IMR-90 (cell line): ENCODE measurements at regions not wholly inside any gene's neighbourhood (a gene's known extent, or its start where the extent isn't known, plus 50 kb on each side); places are given as distances from the start of the nearest gene placed in this dataset.

Experiments used
- ATAC-seq: fragments of 200-7000 bp; cut with Tn5 transposase; 2 replicates; pipeline ENCODE4 v1.9.1; 2020; ENCODE audit warnings: low read depth, mild to moderate bottlenecking, moderate library complexity
- BruUV-seq: library from RNA; stranded (reverse); fragments of 400-500 nt; replicated peaks from 2 replicates; lab custom pipeline; 2021; lab: Mats Ljungman, UMichigan
- CTCF ChIA-PET: fragments of 300-600 bp; formaldehyde crosslinking; extraction: SDS; loops from one replicate; lab custom pipeline; 2021; ENCODE audit warnings: antibody characterized with exemption; lab: Yijun Ruan, JAX
- POLR2A ChIA-PET: fragments of 300-600 bp; sonication (Branson Sonifier 250); formaldehyde crosslinking; loops from one replicate; lab custom pipeline; 2022; ENCODE audit warnings: antibody characterized with exemption; ENCODE audit not compliant: unreplicated experiment; lab: Charles Lee
- DNase-seq: peaks from one replicate; pipeline ENCODE4 v3.0.0; 2013
- H2AFZ ChIP-seq: replicated peaks from 2 replicates; pipeline ENCODE3; 2013; ENCODE audit warnings: low read length, mild to moderate bottlenecking; ENCODE audit not compliant: poor library complexity
- H2AK5ac ChIP-seq: 2 replicates; pipeline ENCODE4 v1.6.1; 2013; ENCODE audit warnings: low read depth, low read length, inconsistent platforms
- H2AK9ac ChIP-seq: replicated peaks from 2 replicates; pipeline ENCODE3; 2013; ENCODE audit warnings: mild to moderate bottlenecking, low read depth, low read length, moderate library complexity; ENCODE audit not compliant: poor library complexity
- H2BK120ac ChIP-seq: 2 replicates; pipeline ENCODE4 v1.6.1; 2013; ENCODE audit warnings: low read depth, low read length, inconsistent platforms
- H2BK15ac ChIP-seq: 3 replicates; pipeline ENCODE4 v1.6.1; 2013; ENCODE audit warnings: low read depth, low read length, inconsistent platforms
- H2BK20ac ChIP-seq: 2 replicates; pipeline ENCODE4 v1.6.1; 2013; ENCODE audit warnings: low read depth, mild to moderate bottlenecking, inconsistent platforms, low read length, moderate library complexity
- H2BK5ac ChIP-seq: 2 replicates; pipeline ENCODE4 v1.6.1; 2013; ENCODE audit warnings: mild to moderate bottlenecking, low read depth, low read length, inconsistent platforms; ENCODE audit not compliant: poor library complexity, severe bottlenecking
- H3K14ac ChIP-seq: replicated peaks from 2 replicates; pipeline ENCODE4 v1.6.1; 2013; ENCODE audit warnings: low read depth, low read length, inconsistent platforms
- H3K18ac ChIP-seq: 2 replicates; pipeline ENCODE4 v1.6.1; 2013; ENCODE audit warnings: low read depth, low read length, control low read depth
- H3K23ac ChIP-seq: 2 replicates; pipeline ENCODE4 v1.6.1; 2013; ENCODE audit warnings: low read depth, low read length, inconsistent platforms
- H3K27ac ChIP-seq: 2 replicates; pipeline ENCODE4 v1.5.1; 2013; ENCODE audit warnings: mild to moderate bottlenecking, control low read depth, low read length; ENCODE audit not compliant: insufficient read depth
- H3K27me3 ChIP-seq: 2 replicates; pipeline ENCODE4 v1.6.1; 2013; ENCODE audit warnings: low read length; ENCODE audit not compliant: control insufficient read depth, insufficient read depth
- H3K36me3 ChIP-seq: 2 replicates; pipeline ENCODE4 v1.6.1; 2013; ENCODE audit warnings: low read length, mixed read lengths; ENCODE audit not compliant: control insufficient read depth, insufficient read depth
- H3K4ac ChIP-seq: 2 replicates; pipeline ENCODE4 v1.6.1; 2013; ENCODE audit warnings: low read depth, low read length, inconsistent platforms
- H3K4me1 ChIP-seq: 2 replicates; pipeline ENCODE4 v1.6.1; 2013; ENCODE audit warnings: low read length, mixed read lengths; ENCODE audit not compliant: control insufficient read depth, insufficient read depth
- H3K4me2 ChIP-seq: 2 replicates; pipeline ENCODE4 v1.6.1; 2013; ENCODE audit warnings: low read depth, mild to moderate bottlenecking, control low read depth, low read length, moderate library complexity
- H3K4me3 ChIP-seq: 2 replicates; pipeline ENCODE4 v1.5.1; 2013; ENCODE audit warnings: low read depth, mild to moderate bottlenecking, control low read depth, low read length, moderate library complexity; ENCODE audit not compliant: insufficient read depth
- H3K56ac ChIP-seq: 2 replicates; pipeline ENCODE4 v1.6.1; 2013; ENCODE audit warnings: low read length, inconsistent platforms; ENCODE audit not compliant: insufficient read depth; ENCODE audit errors: extremely low read depth
- H3K79me1 ChIP-seq, 2 experiments: 2 replicates each; pipeline ENCODE4 v1.6.1; 2013; ENCODE audit warnings: low read length in 2 of 2, inconsistent platforms in 1 of 2, low read depth in 1 of 2
- H3K9ac ChIP-seq: 2 replicates; pipeline ENCODE4 v1.6.1; 2013; ENCODE audit warnings: low read depth, low read length, control low read depth
- H3K9me1 ChIP-seq: 2 replicates; pipeline ENCODE4 v1.6.1; 2013; ENCODE audit warnings: low read length, inconsistent platforms; ENCODE audit not compliant: insufficient read depth
- H3K9me3 ChIP-seq: 2 replicates; pipeline ENCODE4 v1.6.1; 2013; ENCODE audit warnings: low read length; ENCODE audit not compliant: control insufficient read depth, insufficient read depth
- H4K20me1 ChIP-seq: 2 replicates; pipeline ENCODE4 v1.6.1; 2013; ENCODE audit warnings: low read length, inconsistent platforms; ENCODE audit not compliant: insufficient read depth
- H4K5ac ChIP-seq: 2 replicates; pipeline ENCODE4 v1.6.1; 2013; ENCODE audit warnings: mild to moderate bottlenecking, low read depth, low read length, control low read depth
- H4K8ac ChIP-seq, 2 experiments: 2 replicates each; pipeline ENCODE4 v1.6.1; 2013; ENCODE audit warnings: low read depth in 2 of 2, low read length in 2 of 2, control low read depth in 1 of 2, inconsistent platforms in 1 of 2
- H4K91ac ChIP-seq: 2 replicates; pipeline ENCODE4 v1.6.1; 2013; ENCODE audit warnings: low read depth, low read length, inconsistent platforms; ENCODE audit not compliant: insufficient read depth
- CEBPB ChIP-seq: IDR thresholded peaks from 2 replicates; pipeline ENCODE4 v1.6.1; 2012; ENCODE audit warnings: low read depth, low read length, improper control_type of control experiment
- CHD1 ChIP-seq: IDR thresholded peaks from 2 replicates; pipeline ENCODE4 v1.6.1; 2012; ENCODE audit warnings: low read depth, low read length, improper control_type of control experiment
- FOS ChIP-seq: fragments of 150-350 bp; IDR thresholded peaks from 2 replicates; pipeline ENCODE4 v1.6.1; 2016; ENCODE audit warnings: low read depth, low read length
- MAZ ChIP-seq: IDR thresholded peaks from 2 replicates; pipeline ENCODE4 v1.6.1; 2012; ENCODE audit warnings: low read depth, mild to moderate bottlenecking, low read length, improper control_type of control experiment, moderate library complexity, borderline replicate concordance
- NFE2L2 ChIP-seq: fragments of 150-350 bp; IDR thresholded peaks from 2 replicates; pipeline ENCODE4 v1.6.1; 2016; ENCODE audit warnings: low read depth, mild to moderate bottlenecking, low read length
- RAD21 ChIP-seq: IDR thresholded peaks from 2 replicates; pipeline ENCODE4 v1.6.1; 2012; ENCODE audit warnings: low read length, improper control_type of control experiment
- RCOR1 ChIP-seq: IDR thresholded peaks from 2 replicates; pipeline ENCODE4 v1.6.1; 2012; ENCODE audit warnings: mild to moderate bottlenecking, low read length, improper control_type of control experiment; ENCODE audit not compliant: insufficient replicate concordance
- SMC3 ChIP-seq: fragments of 150-350 bp; IDR thresholded peaks from 2 replicates; pipeline ENCODE4 v1.6.1; 2016; ENCODE audit warnings: low read depth, mild to moderate bottlenecking, antibody characterized with exemption, low read length, moderate library complexity
- WGBS, 2 experiments: methylation state at CpG; one replicate each; pipeline versions ENCODE4 v1.1.5 to v1.1.7; 2013; ENCODE audit warnings: missing lambda C conversion rate in 2 of 2; ENCODE audit not compliant: insufficient read length in 1 of 2; ENCODE audit errors: extremely low coverage in 2 of 2; 5-methylcytosine and 5-hydroxymethylcytosine counted together
- dilution Hi-C: fragments of 300-500 bp; cut with HindIII; formaldehyde crosslinking; loops from one replicate; pipeline ENCODE4 v1.14.3; 2018; ENCODE audit warnings: low sequenced_read_pairs; ENCODE audit not compliant: unreplicated experiment
- in situ Hi-C: fragments of 300-500 bp; cut with MboI; formaldehyde crosslinking; loops from 3 replicates; pipeline ENCODE4 v1.14.3; 2019; ENCODE audit warnings: low sequenced_read_pairs, inconsistent platforms, mixed read lengths
- intact Hi-C: fragments of 100-400 bp; cut with micrococcal nuclease; formaldehyde crosslinking; loops from 2 replicates; pipeline ENCODE4 v1.10.0; 2022
- TF ChIP-seq, protein P1 (sequence below): conservative IDR thresholded peaks from 2 replicates; pipeline ENCODE4 v1.5.1; 2012; ENCODE audit warnings: mild to moderate bottlenecking, low read depth, low read length, improper control_type of control experiment
- TF ChIP-seq, protein P2 (sequence below): fragments of 150-350 bp; IDR thresholded peaks from 2 replicates; pipeline ENCODE4 v1.6.1; 2017; ENCODE audit warnings: mild to moderate bottlenecking, antibody characterized with exemption, low read length, low read depth

DNA sequence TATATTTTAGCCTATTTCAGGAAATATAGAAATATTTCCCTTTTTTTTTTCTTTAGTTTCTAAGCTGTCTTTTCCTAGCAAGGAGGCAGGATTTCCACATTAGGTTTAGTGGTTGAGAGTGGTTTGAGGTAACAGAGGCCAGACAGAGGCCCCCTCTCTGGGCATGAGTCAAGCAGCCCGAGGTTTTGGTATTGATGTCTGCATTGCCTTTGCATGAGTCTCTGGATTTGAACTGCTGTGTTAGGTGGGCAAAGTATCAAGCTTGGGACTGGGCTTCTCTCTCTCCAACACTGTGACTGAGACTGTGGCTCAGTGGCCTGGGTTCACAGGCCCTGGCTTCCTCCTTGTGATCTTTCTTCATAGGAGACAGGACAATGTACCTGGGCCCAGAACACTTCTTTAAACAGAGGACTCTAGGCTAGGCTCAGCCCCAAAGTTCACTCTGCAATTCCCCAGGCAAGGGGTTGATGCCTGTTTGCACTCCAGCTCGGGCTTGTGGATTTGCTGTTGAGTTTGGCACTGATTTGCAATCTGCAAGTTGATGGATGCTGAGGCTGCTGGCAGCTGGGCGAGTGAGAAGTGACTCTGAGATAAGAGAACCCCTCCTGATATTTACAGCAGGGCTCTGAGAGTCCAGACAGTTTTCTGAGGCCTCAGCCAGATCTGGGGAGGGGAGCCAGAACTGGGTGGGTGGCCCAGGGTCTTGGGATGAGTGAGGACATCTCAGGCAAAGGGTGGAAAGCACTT lies 271.2 kb downstream of the EN1 start:
- in situ Hi-C loops = no loop called here
- no peaks in the 10 kb centered on the region for H3K9me1 ChIP-seq
- POLR2A ChIA-PET = no interaction called here

More for the DNA sequence above, 271.2 kb downstream of the EN1 start:
- no peaks in the 10 kb centered on the region for H3K4me1 ChIP-seq
- DNase-seq (no peak), ATAC-seq (no peak)
- H3K9ac ChIP-seq = no peak overlapping the region
- no peak overlapping the region for H2BK20ac ChIP-seq
- no peak overlapping the region for H4K91ac ChIP-seq
- H2AK9ac ChIP-seq = no peak overlapping the region
- H3K4me2 ChIP-seq = no peak overlapping the region
- no peak overlapping the region for H3K27ac ChIP-seq
- no peak overlapping the region for H3K56ac ChIP-seq
- H3K14ac ChIP-seq = no peak overlapping the region
- no peaks in the 10 kb centered on the region for H3K9me3 ChIP-seq
- H3K4me3 ChIP-seq = no peak overlapping the region
- dilution Hi-C loops (no loop called here), intact Hi-C loops (no loop called here)
- H3K23ac ChIP-seq = no peak overlapping the region
- H4K5ac ChIP-seq = no peak overlapping the region
- no peaks in the 10 kb centered on the region for H3K79me1 ChIP-seq
- no peak overlapping the region for H2BK120ac ChIP-seq
- CTCF ChIA-PET = no interaction called here
- no TSS peak for BruUV-seq
- H2AFZ ChIP-seq = no peak overlapping the region
- no peaks in the 10 kb centered on the region for H4K20me1 ChIP-seq
- H2BK5ac ChIP-seq = no peak overlapping the region
- H3K27me3 ChIP-seq = no peaks in the 10 kb centered on the region; the same call in 1 of the 2 replicates
- H2AK5ac ChIP-seq = no peak overlapping the region
- H2BK15ac ChIP-seq = no peak overlapping the region
- H3K36me3 ChIP-seq = no peaks in the 10 kb centered on the region
- no CpG with 5 or more reads among the region's 3 CpGs for WGBS, 2 experiments
- H3K18ac ChIP-seq = no peak overlapping the region
- no peak overlapping the region for H3K4ac ChIP-seq
- no peak overlapping the region for H4K8ac ChIP-seq
- TF ChIP-seq RCOR1 = no peak
- TF ChIP-seq SMC3 = no peak
- TF ChIP-seq, protein P1, sequence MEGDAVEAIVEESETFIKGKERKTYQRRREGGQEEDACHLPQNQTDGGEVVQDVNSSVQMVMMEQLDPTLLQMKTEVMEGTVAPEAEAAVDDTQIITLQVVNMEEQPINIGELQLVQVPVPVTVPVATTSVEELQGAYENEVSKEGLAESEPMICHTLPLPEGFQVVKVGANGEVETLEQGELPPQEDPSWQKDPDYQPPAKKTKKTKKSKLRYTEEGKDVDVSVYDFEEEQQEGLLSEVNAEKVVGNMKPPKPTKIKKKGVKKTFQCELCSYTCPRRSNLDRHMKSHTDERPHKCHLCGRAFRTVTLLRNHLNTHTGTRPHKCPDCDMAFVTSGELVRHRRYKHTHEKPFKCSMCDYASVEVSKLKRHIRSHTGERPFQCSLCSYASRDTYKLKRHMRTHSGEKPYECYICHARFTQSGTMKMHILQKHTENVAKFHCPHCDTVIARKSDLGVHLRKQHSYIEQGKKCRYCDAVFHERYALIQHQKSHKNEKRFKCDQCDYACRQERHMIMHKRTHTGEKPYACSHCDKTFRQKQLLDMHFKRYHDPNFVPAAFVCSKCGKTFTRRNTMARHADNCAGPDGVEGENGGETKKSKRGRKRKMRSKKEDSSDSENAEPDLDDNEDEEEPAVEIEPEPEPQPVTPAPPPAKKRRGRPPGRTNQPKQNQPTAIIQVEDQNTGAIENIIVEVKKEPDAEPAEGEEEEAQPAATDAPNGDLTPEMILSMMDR = no peak
- TF ChIP-seq, protein P2, sequence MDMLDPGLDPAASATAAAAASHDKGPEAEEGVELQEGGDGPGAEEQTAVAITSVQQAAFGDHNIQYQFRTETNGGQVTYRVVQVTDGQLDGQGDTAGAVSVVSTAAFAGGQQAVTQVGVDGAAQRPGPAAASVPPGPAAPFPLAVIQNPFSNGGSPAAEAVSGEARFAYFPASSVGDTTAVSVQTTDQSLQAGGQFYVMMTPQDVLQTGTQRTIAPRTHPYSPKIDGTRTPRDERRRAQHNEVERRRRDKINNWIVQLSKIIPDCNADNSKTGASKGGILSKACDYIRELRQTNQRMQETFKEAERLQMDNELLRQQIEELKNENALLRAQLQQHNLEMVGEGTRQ = no peak
- no peak for TF ChIP-seq CHD1
- TF ChIP-seq CEBPB = no peak
- TF ChIP-seq FOS = no peak
- no peak for TF ChIP-seq NFE2L2
- no peak for TF ChIP-seq RAD21
- no peak for TF ChIP-seq MAZ
